Testis (tissue), 2 donors: ENCODE measurements at regions not wholly inside any gene's neighbourhood (a gene's known extent, or its start where the extent isn't known, plus 50 kb on each side); places are given as distances from the start of the nearest gene placed in this dataset.

Experiments
- DNase-seq: peaks from one replicate; pipeline ENCODE4 v3.0.0-alpha.2; 2019
- H3K27ac ChIP-seq, 2 donors: fragments of 200-600 bp; sonication (generic); one replicate each; pipeline ENCODE4 v1.5.1; 2019
- H3K27me3 ChIP-seq: fragments of 200-600 bp; sonication (generic); one replicate; pipeline ENCODE4 v1.5.1; 2019
- H3K36me3 ChIP-seq: fragments of 200-600 bp; sonication (generic); one replicate; pipeline ENCODE4 v1.5.1; 2017; ENCODE audit warnings: low read depth; ENCODE audit errors: missing control alignments
- H3K4me1 ChIP-seq: fragments of 200-600 bp; sonication (generic); one replicate; pipeline ENCODE4 v1.5.1; 2019
- H3K4me3 ChIP-seq, 2 donors: fragments of 200-600 bp; sonication (generic); one replicate each; pipeline ENCODE4 v1.5.1; 2017 to 2019
- H3K9me3 ChIP-seq: fragments of 200-600 bp; sonication (generic); one replicate; pipeline ENCODE4 v1.5.1; 2017
- CTCF ChIP-seq, 3 experiments: fragments of 450-650 bp in 2 of 3; fragments of 200-600 bp in 1 of 3; sonication (generic) in 1 of 3; IDR thresholded peaks; one replicate each; pipeline ENCODE4 v1.5.1; 2016 to 2019; ENCODE audit warnings: antibody characterized with exemption in 3 of 3, mild to moderate bottlenecking in 2 of 3, moderate library complexity in 1 of 3
- POLR2A ChIP-seq: fragments of 450-650 bp; IDR thresholded peaks from one replicate; pipeline ENCODE4 v1.6.1; 2017; ENCODE audit warnings: antibody characterized with exemption, mild to moderate bottlenecking, moderate library complexity
- WGBS, 2 donors: methylation state at CpG; one replicate each; pipeline ENCODE4 v1.1.5; 2018; 5-methylcytosine and 5-hydroxymethylcytosine counted together
- intact Hi-C: fragments of 100-400 bp; cut with DNase I; formaldehyde crosslinking; loops from one replicate; pipeline ENCODE4 v1.15.1; 2023; ENCODE audit warnings: low total_unique reads

DNA sequence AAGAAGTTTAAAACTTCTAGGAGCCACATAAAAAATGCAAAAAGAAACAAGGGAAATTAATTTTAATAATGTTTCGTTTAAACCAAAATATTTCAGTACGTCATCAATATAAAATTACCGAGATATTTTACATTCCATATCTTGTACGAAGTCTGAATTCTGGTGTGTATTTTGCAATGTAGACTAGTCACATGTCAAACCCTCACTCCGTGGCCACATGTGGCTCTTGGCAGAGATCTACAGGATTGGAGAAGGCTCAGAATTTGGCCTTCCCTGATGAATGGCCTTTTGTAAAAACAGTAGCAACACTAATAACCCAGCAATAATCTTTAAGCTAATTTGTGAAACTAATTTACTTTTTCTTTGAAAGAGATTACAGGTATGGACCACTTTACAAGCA lies 217.1 kb downstream of the PRL start:
- WGBS, 2 donors, result 86 to 87% methylated on average over 5 of the region's 5 CpGs
- no peak for DNase-seq
- H3K27ac ChIP-seq, result no peak overlapping the region
- H3K27me3 ChIP-seq, result no peaks in the 10 kb centered on the region
- no peaks in the 10 kb centered on the region for H3K4me1 ChIP-seq
- intact Hi-C loops, result no loop called here
- no peak for TF ChIP-seq POLR2A
- TF ChIP-seq CTCF (IDR thresholded peaks at IDR 0.05), result no peak
- H3K36me3 ChIP-seq, result no peaks in the 10 kb centered on the region
- no peak overlapping the region for H3K4me3 ChIP-seq
- H3K9me3 ChIP-seq, result no peaks in the 10 kb centered on the region

DNA sequence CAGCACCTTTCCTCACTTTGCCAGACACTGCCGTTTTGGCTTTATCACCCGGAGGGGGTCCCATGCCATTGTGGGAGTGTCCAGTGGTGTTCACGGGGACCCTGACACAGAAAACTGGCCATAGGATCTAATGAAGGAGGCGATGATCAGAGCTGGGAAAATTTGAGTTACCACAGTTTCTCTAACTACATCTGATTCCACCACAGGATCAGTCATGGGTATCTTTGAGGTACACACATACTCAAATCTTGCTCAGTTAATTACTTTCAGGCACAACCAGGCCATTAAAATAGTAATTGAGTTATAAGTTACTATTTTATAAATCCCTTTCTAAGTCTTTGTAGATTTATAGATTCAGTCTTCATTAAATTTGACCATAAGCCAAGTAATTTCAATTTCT lies 215.1 kb downstream of the PRL start:
- Histone ChIP-seq H3K9me3 (no peaks in the 10 kb centered on the region), H3K36me3 (no peaks in the 10 kb centered on the region), H3K4me1 (no peaks in the 10 kb centered on the region), H3K4me3 (no peak overlapping the region), H3K27ac (no peak overlapping the region), H3K27me3 (no peaks in the 10 kb centered on the region)
- TF ChIP-seq POLR2A, result no peak
- no peak for TF ChIP-seq CTCF (IDR thresholded peaks at IDR 0.05)
- intact Hi-C loops, result no loop called here
- 88 to 93% methylated on average over 4 of the region's 4 CpGs for WGBS, 2 donors
- DNase-seq, result no peak

- Histone ChIP-seq H3K36me3 (no peaks in the 10 kb centered on the region), H3K27me3 (no peaks in the 10 kb centered on the region), H3K4me3 (no peak overlapping the region), H3K27ac (no peak overlapping the region), H3K9me3 (no peaks in the 10 kb centered on the region), H3K4me1 (no peaks in the 10 kb centered on the region)
- no peak for TF ChIP-seq CTCF (IDR thresholded peaks at IDR 0.05)
- no peak for DNase-seq
- intact Hi-C loops, result no loop called here
- whole genome bisulfite sequencing, 2 donors, result 73 to 74% methylated on average over 3 of the region's 3 CpGs
Measured at GRCh38 chr6:22082218-22082617, 214.6 kb downstream of the PRL start.

DNA sequence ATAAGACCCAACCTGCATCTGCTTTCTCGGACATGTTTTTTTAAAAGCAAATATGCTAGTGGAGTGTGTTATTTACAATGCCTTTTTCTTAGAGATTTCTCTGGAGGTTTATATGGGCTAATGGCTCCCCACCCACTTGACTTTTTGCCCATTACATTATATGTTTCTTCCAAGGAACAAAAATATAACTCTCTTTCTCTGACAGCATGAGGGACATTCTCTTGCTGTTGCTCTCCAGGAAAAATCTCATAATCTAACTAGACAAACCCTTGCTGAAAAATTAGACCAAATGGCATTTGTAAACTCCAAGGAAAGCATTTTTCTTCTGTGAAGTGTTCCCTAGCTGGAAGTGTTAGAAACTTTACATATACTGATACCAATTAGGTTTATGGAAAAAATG lies 213.7 kb downstream of the PRL start:
- Histone ChIP-seq H3K9me3 (no peaks in the 10 kb centered on the region), H3K27ac (no peak overlapping the region), H3K4me1 (no peaks in the 10 kb centered on the region), H3K36me3 (no peaks in the 10 kb centered on the region), H3K4me3 (no peak overlapping the region), H3K27me3 (no peaks in the 10 kb centered on the region)
- TF ChIP-seq POLR2A (no peak), CTCF (IDR thresholded peaks at IDR 0.05) (no peak)
- intact Hi-C loops, result no loop called here
- no peak for DNase-seq
- WGBS, 2 donors, result 82 to 90% methylated on average over 1 of the region's 1 CpG

GRCh38 chr6:22087960-22088706 lies 208.7 kb downstream of the PRL start:
- Histone ChIP-seq H3K27me3 (no peaks in the 10 kb centered on the region), H3K36me3 (no peaks in the 10 kb centered on the region), H3K4me1 (no peaks in the 10 kb centered on the region), H3K27ac (no peak overlapping the region), H3K4me3 (no peak overlapping the region), H3K9me3 (no peaks in the 10 kb centered on the region)
- intact Hi-C loops, result no loop called here
- no peak for DNase-seq
- TF ChIP-seq CTCF (IDR thresholded peaks at IDR 0.05), result no peak
- TF ChIP-seq POLR2A, result no peak
- WGBS, 2 donors, result 77% methylated on average over 9 of the region's 9 CpGs
